PC-9 (cell line): ENCODE measurements at regions not wholly inside any gene's neighbourhood (a gene's known extent, or its start where the extent isn't known, plus 50 kb on each side); places are given as distances from the start of the nearest gene placed in this dataset.

Source experiments
- BruUV-seq: library from RNA; stranded (reverse); fragments of 400-500 nt; replicated peaks from 2 replicates; lab custom pipeline; 2021; lab: Mats Ljungman, UMichigan
- CTCF ChIA-PET: fragments of 300-600 bp; sonication (Branson Sonifier 250); formaldehyde crosslinking; loops from one replicate; lab custom pipeline; 2022; ENCODE audit warnings: antibody characterized with exemption; lab: Charles Lee
- POLR2A ChIA-PET: fragments of 300-600 bp; sonication (Branson Sonifier 250); formaldehyde crosslinking; loops from one replicate; lab custom pipeline; 2022; ENCODE audit warnings: antibody characterized with exemption; ENCODE audit not compliant: unreplicated experiment; lab: Charles Lee
- DNase-seq, 2 experiments: peaks; one replicate each; pipeline versions ENCODE4 v3.0.0 to v3.0.0-alpha.2; 2015 to 2022; ENCODE audit warnings: mixed read lengths in 1 of 2
- H2AFZ ChIP-seq: fragments of 200-600 bp; sonication (generic); 2 replicates; pipeline ENCODE4 v1.8.1; 2017; ENCODE audit warnings: antibody characterized with exemption
- H3F3A ChIP-seq: fragments of 200-600 bp; sonication (generic); 2 replicates; pipeline ENCODE4 v1.8.1; 2017; ENCODE audit warnings: antibody characterized with exemption, mild to moderate bottlenecking, low read depth; ENCODE audit not compliant: insufficient read depth
- H3K27ac ChIP-seq: fragments of 200-600 bp; sonication (generic); 2 replicates; pipeline ENCODE4 v1.6.1; 2016; ENCODE audit warnings: mixed run types
- H3K27me3 ChIP-seq: fragments of 200-600 bp; sonication (generic); 2 replicates; pipeline ENCODE4 v1.6.1; 2016; ENCODE audit warnings: low read depth, mixed run types; ENCODE audit not compliant: insufficient read depth
- H3K36me3 ChIP-seq: fragments of 200-600 bp; sonication (generic); 2 replicates; pipeline ENCODE4 v1.6.1; 2016; ENCODE audit warnings: low read depth, mixed run types
- H3K4me1 ChIP-seq: fragments of 200-600 bp; sonication (generic); replicated peaks from 2 replicates; pipeline ENCODE4 v1.6.1; 2016; ENCODE audit warnings: mixed run types; ENCODE audit not compliant: insufficient read depth
- H3K4me2 ChIP-seq: fragments of 200-600 bp; sonication (generic); 2 replicates; pipeline ENCODE4 v1.6.1; 2017; ENCODE audit warnings: mixed run types
- H3K4me3 ChIP-seq: fragments of 200-600 bp; sonication (generic); 2 replicates; pipeline ENCODE4 v1.6.1; 2016; ENCODE audit warnings: mixed run types
- H3K79me2 ChIP-seq: fragments of 200-600 bp; sonication (generic); 2 replicates; pipeline ENCODE4 v1.6.1; 2017; ENCODE audit warnings: low read depth, mixed run types
- H3K9me2 ChIP-seq: fragments of 200-600 bp; sonication (generic); 2 replicates; pipeline ENCODE4 v1.8.1; 2017; ENCODE audit warnings: mild to moderate bottlenecking; ENCODE audit not compliant: insufficient read depth
- H3K9me3 ChIP-seq: fragments of 200-600 bp; sonication (generic); 2 replicates; pipeline ENCODE4 v1.8.1; 2016; ENCODE audit warnings: low read depth; ENCODE audit not compliant: insufficient read depth
- H4K20me1 ChIP-seq: fragments of 200-600 bp; sonication (generic); 2 replicates; pipeline ENCODE4 v1.8.1; 2017; ENCODE audit not compliant: insufficient read depth
- CTCF ChIP-seq: fragments of 200-600 bp; sonication (generic); conservative IDR thresholded peaks from 2 replicates; pipeline ENCODE4 v1.6.1; 2017; ENCODE audit warnings: mixed run types, antibody characterized with exemption, mild to moderate bottlenecking, moderate library complexity
- EZH2 ChIP-seq: fragments of 200-600 bp; sonication (generic); IDR thresholded peaks from 2 replicates; pipeline ENCODE4 v1.8.0; 2017; ENCODE audit warnings: antibody characterized with exemption, low read depth
- intact Hi-C: fragments of 100-400 bp; cut with micrococcal nuclease; formaldehyde crosslinking; loops from one replicate; pipeline ENCODE4 v1.10.0; 2022; ENCODE audit not compliant: unreplicated experiment

- H4K20me1 ChIP-seq = no peaks in the 10 kb centered on the region
- H3K79me2 ChIP-seq = no peaks in the 10 kb centered on the region
- no peak overlapping the region for H3K4me2 ChIP-seq
- CTCF ChIA-PET = no interaction called here
- POLR2A ChIA-PET = no interaction called here
- H3K4me1 ChIP-seq = no peaks in the 10 kb centered on the region
- no peak for DNase-seq
- H3K36me3 ChIP-seq = no peaks in the 10 kb centered on the region
- H3K9me3 ChIP-seq = no peaks in the 10 kb centered on the region
- no peaks in the 10 kb centered on the region for H3K27me3 ChIP-seq
- no peaks in the 10 kb centered on the region for H3K9me2 ChIP-seq
- no peak overlapping the region for H3K27ac ChIP-seq
- H2AFZ ChIP-seq = no peak overlapping the region
- no TSS peak for BruUV-seq
- intact Hi-C loops = no loop called here
- H3F3A ChIP-seq = no peaks in the 10 kb centered on the region
- no peak overlapping the region for H3K4me3 ChIP-seq
- no peak for TF ChIP-seq EZH2
- no peak for TF ChIP-seq CTCF
These were observed 395.8 kb downstream of the PTPRU start for GRCh38 chr1:29631836-29632805.

- Histone ChIP-seq H3F3A (no peaks in the 10 kb centered on the region), H3K27ac (no peak overlapping the region), H3K9me3 (no peaks in the 10 kb centered on the region), H2AFZ (no peak overlapping the region), H3K4me3 (no peak overlapping the region), H3K36me3 (no peaks in the 10 kb centered on the region), H3K27me3 (no peaks in the 10 kb centered on the region), H3K4me1 (no peaks in the 10 kb centered on the region), H3K9me2 (no peaks in the 10 kb centered on the region), H3K4me2 (no peak overlapping the region), H4K20me1 (no peaks in the 10 kb centered on the region), H3K79me2 (no peaks in the 10 kb centered on the region)
- TF ChIP-seq CTCF (no peak), EZH2 (no peak)
- CTCF ChIA-PET = no interaction called here
- POLR2A ChIA-PET = no interaction called here
- intact Hi-C loops = no loop called here
- no peak for DNase-seq
- no TSS peak for BruUV-seq
These were observed 395.0 kb downstream of the PTPRU start for GRCh38 chr1:29631361-29631760.

- Histone ChIP-seq H3K79me2 (no peaks in the 10 kb centered on the region), H3K27ac (no peak overlapping the region), H3K4me1 (no peaks in the 10 kb centered on the region), H3K27me3 (no peaks in the 10 kb centered on the region), H3K4me3 (no peak overlapping the region), H3K9me3 (no peaks in the 10 kb centered on the region), H4K20me1 (no peaks in the 10 kb centered on the region), H3K36me3 (no peaks in the 10 kb centered on the region), H3K9me2 (no peaks in the 10 kb centered on the region), H3K4me2 (no peak overlapping the region), H3F3A (no peaks in the 10 kb centered on the region), H2AFZ (no peak overlapping the region)
- CTCF ChIA-PET = no interaction called here
- BruUV-seq = no TSS peak
- TF ChIP-seq CTCF = no peak
- no peak for TF ChIP-seq EZH2
- POLR2A ChIA-PET = no interaction called here
- DNase-seq = no peak
- intact Hi-C loops = no loop called here
These were observed 394.4 kb downstream of the PTPRU start for GRCh38 chr1:29630756-29631155.
